Colonic mucosa (tissue), 4 donors: ENCODE measurements at regions not wholly inside any gene's neighbourhood (a gene's known extent, or its start where the extent isn't known, plus 50 kb on each side); places are given as distances from the start of the nearest gene placed in this dataset.

ENCODE experiments used
- DNase-seq: peaks from one replicate; pipeline ENCODE4 v3.0.0-alpha.2; 2020
- H3K27ac ChIP-seq: fragments of 200-600 bp; one replicate; pipeline ENCODE4 v1.8.0; 2021
- H3K27me3 ChIP-seq: fragments of 200-600 bp; one replicate; pipeline ENCODE4 v1.8.0; 2021
- H3K36me3 ChIP-seq: fragments of 200-600 bp; one replicate; pipeline ENCODE4 v1.8.0; 2021
- H3K4me1 ChIP-seq: fragments of 200-600 bp; one replicate; pipeline ENCODE4 v1.8.0; 2021; ENCODE audit warnings: mild to moderate bottlenecking
- H3K4me3 ChIP-seq: fragments of 200-600 bp; one replicate; pipeline ENCODE4 v1.8.0; 2021
- H3K9ac ChIP-seq, 2 donors: one replicate each; pipeline ENCODE4 v1.7.0; 2013; ENCODE audit warnings: control low read depth in 2 of 2, low read depth in 2 of 2, low read length in 2 of 2
- H3K9me3 ChIP-seq: fragments of 200-600 bp; one replicate; pipeline ENCODE4 v1.8.0; 2021
- intact Hi-C: fragments of 100-400 bp; cut with DNase I; formaldehyde crosslinking; loops from one replicate; pipeline ENCODE4 v1.14.1; 2022
- TF ChIP-seq, protein P1 (sequence below): fragments of 200-600 bp; IDR thresholded peaks from one replicate; pipeline ENCODE4 v1.8.0; 2022; ENCODE audit warnings: antibody characterized with exemption, mild to moderate bottlenecking
- donor health status: healthy.
- donor health status: DM: no; HTN: no; CAD: no.
- donor health status: DM: no; HTN: no; CAD: no.

DNA sequence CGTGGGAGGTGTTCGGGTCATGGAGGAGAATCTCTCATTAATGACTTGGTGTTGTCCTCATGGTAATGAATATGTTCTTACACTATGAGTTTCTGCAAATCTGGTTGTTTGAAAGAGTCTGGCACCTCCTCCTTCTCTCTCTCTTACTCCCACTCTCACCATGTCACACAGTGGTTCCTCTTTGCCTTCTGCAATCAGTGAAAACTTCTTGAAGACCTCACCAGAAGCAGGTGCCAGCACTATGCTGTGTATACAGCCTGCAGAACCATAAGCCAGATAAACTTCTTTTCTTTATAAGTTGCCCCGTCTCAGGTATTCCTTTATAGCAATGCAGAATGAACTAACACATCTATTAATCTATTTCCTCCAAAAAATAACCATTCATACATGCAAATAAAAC, 275.0 kb downstream of the ANTXR2 start:
- no peaks in the 10 kb centered on the region for H3K36me3 ChIP-seq
- H3K27ac ChIP-seq, result no peak overlapping the region
- no peak overlapping the region for H3K4me3 ChIP-seq
- H3K27me3 ChIP-seq, result no peaks in the 10 kb centered on the region
- no peaks in the 10 kb centered on the region for H3K4me1 ChIP-seq
- H3K9ac ChIP-seq, result no peak overlapping the region
- intact Hi-C loops, result no loop called here
- H3K9me3 ChIP-seq, result no peaks in the 10 kb centered on the region
- TF ChIP-seq, protein P1, sequence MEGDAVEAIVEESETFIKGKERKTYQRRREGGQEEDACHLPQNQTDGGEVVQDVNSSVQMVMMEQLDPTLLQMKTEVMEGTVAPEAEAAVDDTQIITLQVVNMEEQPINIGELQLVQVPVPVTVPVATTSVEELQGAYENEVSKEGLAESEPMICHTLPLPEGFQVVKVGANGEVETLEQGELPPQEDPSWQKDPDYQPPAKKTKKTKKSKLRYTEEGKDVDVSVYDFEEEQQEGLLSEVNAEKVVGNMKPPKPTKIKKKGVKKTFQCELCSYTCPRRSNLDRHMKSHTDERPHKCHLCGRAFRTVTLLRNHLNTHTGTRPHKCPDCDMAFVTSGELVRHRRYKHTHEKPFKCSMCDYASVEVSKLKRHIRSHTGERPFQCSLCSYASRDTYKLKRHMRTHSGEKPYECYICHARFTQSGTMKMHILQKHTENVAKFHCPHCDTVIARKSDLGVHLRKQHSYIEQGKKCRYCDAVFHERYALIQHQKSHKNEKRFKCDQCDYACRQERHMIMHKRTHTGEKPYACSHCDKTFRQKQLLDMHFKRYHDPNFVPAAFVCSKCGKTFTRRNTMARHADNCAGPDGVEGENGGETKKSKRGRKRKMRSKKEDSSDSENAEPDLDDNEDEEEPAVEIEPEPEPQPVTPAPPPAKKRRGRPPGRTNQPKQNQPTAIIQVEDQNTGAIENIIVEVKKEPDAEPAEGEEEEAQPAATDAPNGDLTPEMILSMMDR, result no peak
- no peak for DNase-seq

DNA sequence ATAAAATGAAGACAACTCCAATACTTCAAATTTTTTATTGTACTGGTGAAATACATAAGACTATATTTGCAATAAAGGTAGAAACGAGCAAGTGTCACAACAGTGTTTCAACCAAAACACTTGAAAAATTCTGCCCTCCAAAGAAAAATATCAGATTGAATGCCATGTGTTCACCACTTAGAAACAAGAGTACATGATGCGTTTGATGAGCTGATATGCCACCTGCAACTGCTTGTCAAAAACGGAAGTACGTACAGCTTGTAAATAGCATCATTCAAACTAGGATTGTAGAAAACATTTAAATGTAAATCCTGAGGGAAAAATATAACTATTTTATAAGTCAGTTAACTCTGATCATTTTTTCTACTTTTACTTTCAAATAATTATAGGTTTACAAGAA, 276.1 kb downstream of the ANTXR2 start:
- no peaks in the 10 kb centered on the region for H3K9me3 ChIP-seq
- no peaks in the 10 kb centered on the region for H3K36me3 ChIP-seq
- no peak overlapping the region for H3K27ac ChIP-seq
- H3K4me1 ChIP-seq, result no peaks in the 10 kb centered on the region
- H3K27me3 ChIP-seq, result no peaks in the 10 kb centered on the region
- no peak for DNase-seq
- no peak overlapping the region for H3K9ac ChIP-seq
- intact Hi-C loops, result no loop called here
- TF ChIP-seq, protein P1, result no peak
- no peak overlapping the region for H3K4me3 ChIP-seq

DNA sequence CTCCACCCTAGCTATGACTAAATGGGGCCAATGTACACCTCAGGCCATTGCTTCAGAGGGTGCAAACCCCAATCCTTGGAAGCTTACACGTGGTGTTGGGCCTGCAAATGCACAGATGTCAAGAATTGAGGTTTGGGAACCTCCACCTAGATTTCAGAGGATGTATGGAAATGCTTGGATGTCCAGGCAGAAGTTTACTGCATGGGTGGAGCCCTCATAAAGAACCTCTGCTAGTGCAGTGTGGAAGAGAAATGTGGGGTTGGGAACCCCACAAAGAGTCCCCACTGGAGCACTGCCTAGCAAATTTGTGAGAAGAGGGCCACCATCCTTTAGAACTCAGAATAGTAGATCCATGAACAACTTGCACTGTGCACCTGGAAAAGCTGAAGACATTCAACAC, 284.1 kb downstream of the ANTXR2 start:
- DNase-seq, result no peak

DNA sequence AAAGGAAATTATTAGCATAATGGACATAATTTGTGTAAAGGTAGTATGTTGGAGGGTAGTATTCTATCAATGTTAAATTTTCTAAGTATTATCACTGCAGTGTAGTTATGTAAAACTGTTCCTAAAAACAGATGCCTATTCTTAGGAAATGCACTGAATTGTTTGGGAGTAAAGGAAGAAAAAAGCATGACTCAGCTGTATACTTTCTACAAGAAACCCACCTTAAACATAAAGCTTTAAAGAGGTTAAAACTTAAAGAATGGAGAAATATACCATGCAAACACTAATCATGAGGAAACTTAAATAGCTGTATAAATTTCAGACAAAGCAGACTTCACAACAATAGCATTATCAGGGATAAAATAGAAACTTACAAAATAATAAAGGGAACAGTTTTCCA, 292.9 kb downstream of the ANTXR2 start:
- no peak for DNase-seq
- no peak overlapping the region for H3K27ac ChIP-seq
- intact Hi-C loops, result no loop called here
- no peaks in the 10 kb centered on the region for H3K27me3 ChIP-seq
- no peaks in the 10 kb centered on the region for H3K36me3 ChIP-seq
- H3K9ac ChIP-seq, result no peak overlapping the region
- no peaks in the 10 kb centered on the region for H3K4me1 ChIP-seq
- H3K9me3 ChIP-seq, result no peaks in the 10 kb centered on the region
- TF ChIP-seq, protein P1, result no peak
- H3K4me3 ChIP-seq, result no peak overlapping the region

More for the DNA sequence above, 284.1 kb downstream of the ANTXR2 start:
- Histone ChIP-seq H3K9ac (no peak overlapping the region), H3K27me3 (no peaks in the 10 kb centered on the region), H3K4me1 (no peaks in the 10 kb centered on the region), H3K4me3 (no peak overlapping the region), H3K9me3 (no peaks in the 10 kb centered on the region), H3K27ac (no peak overlapping the region), H3K36me3 (no peaks in the 10 kb centered on the region)
- intact Hi-C loops, result no loop called here
- TF ChIP-seq, protein P1, result no peak

GRCh38 chr4:79772510-79772909, 300.5 kb downstream of the ANTXR2 start:
- H3K4me3 ChIP-seq, result no peak overlapping the region
- H3K27me3 ChIP-seq, result no peaks in the 10 kb centered on the region
- intact Hi-C loops, result no loop called here
- TF ChIP-seq, protein P1, result no peak
- H3K9me3 ChIP-seq, result no peaks in the 10 kb centered on the region
- no peak for DNase-seq
- no peaks in the 10 kb centered on the region for H3K36me3 ChIP-seq
- H3K27ac ChIP-seq, result no peak overlapping the region
- no peak overlapping the region for H3K9ac ChIP-seq
- no peaks in the 10 kb centered on the region for H3K4me1 ChIP-seq

DNA sequence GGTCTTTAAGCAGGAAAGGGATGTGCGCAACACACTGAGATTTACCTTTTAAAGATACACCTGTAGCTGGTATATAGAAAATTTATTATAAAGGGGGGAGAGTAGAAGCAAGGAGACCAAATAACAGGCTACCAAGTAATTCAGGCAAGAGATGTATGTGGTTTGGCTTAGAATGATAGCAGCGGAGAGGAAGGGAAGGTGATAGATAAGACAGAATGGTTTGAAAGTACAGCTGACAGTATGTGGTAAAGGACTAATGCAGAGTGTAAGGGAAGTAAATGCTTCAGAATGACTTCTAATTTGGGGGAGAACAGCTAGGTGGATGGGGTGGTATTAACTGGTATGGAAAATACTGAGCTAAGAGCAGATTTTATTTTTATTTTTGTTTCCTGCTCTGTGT, 308.9 kb downstream of the ANTXR2 start:
- Histone ChIP-seq H3K4me3 (no peak overlapping the region), H3K27ac (no peak overlapping the region), H3K9me3 (no peaks in the 10 kb centered on the region), H3K4me1 (no peaks in the 10 kb centered on the region), H3K9ac (no peak overlapping the region), H3K36me3 (no peaks in the 10 kb centered on the region), H3K27me3 (no peaks in the 10 kb centered on the region)
- intact Hi-C loops, result no loop called here
- TF ChIP-seq, protein P1, result no peak
- DNase-seq, result no peak
